Psoas muscle (tissue), 7 donors: ENCODE measurements at regions not wholly inside any gene's neighbourhood (a gene's known extent, or its start where the extent isn't known, plus 50 kb on each side); places are given as distances from the start of the nearest gene placed in this dataset.

Source experiments
- ATAC-seq, 4 donors: fragments of 200-7000 bp; cut with Tn5 transposase; one replicate each; pipeline ENCODE4 v1.9.1; 2020; ENCODE audit warnings: moderate library complexity in 3 of 4, mild to moderate bottlenecking in 2 of 4
- DNase-seq, 2 donors: peaks; one replicate each; pipeline ENCODE4 v3.0.0-alpha.2; 2020
- H3K27ac ChIP-seq: fragments of 200-600 bp; one replicate; pipeline ENCODE4 v1.8.0; 2022
- H3K27me3 ChIP-seq, 3 donors: fragments of 200-600 bp in 1 of 3; one replicate each; pipeline versions ENCODE4 v1.6.1 to v1.8.0; 2013 to 2022; ENCODE audit warnings: low read length in 2 of 3, mild to moderate bottlenecking in 2 of 3, moderate library complexity in 1 of 3; ENCODE audit not compliant: insufficient read depth in 3 of 3
- H3K36me3 ChIP-seq, 2 donors: fragments of 200-600 bp in 1 of 2; one replicate each; pipeline versions ENCODE4 v1.6.1 to v1.8.0; 2013 to 2022; ENCODE audit warnings: low read depth in 1 of 2, mild to moderate bottlenecking in 1 of 2, moderate library complexity in 1 of 2; ENCODE audit not compliant: insufficient read depth in 1 of 2
- H3K4me1 ChIP-seq: fragments of 200-600 bp; one replicate; pipeline ENCODE4 v1.8.0; 2022
- H3K4me3 ChIP-seq: fragments of 200-600 bp; one replicate; pipeline ENCODE4 v1.8.0; 2022; ENCODE audit warnings: mild to moderate bottlenecking
- H3K9me3 ChIP-seq: fragments of 200-600 bp; one replicate; pipeline ENCODE4 v1.8.0; 2022
- WGBS, 3 donors: extraction: QIAGEN DNeasy Blood & Tissue Kit; methylation state at CpG; one replicate each; pipeline versions ENCODE4 v1.1.6 to v1.1.7; 2013; 5-methylcytosine and 5-hydroxymethylcytosine counted together
- intact Hi-C, 2 donors: fragments of 100-400 bp; cut with DNase I; formaldehyde crosslinking; loops; one replicate each; pipeline versions ENCODE4 v1.11.0 to v1.14.2; 2022
- TF ChIP-seq, protein P1 (sequence below): fragments of 200-600 bp; IDR thresholded peaks from one replicate; pipeline ENCODE4 v1.8.0; 2022; ENCODE audit warnings: antibody characterized with exemption
- donor health status: healthy with polysubstance abuse.
- donor health status: DM: no; HTN: no; CAD: no; lungs with moderate emphysema.
- donor health status: Bipolar disorder and iron deficiency.
- donor health status: healthy.
- donor health status: DM: yes; HTN: yes; CAD: no.
- donor health status: DM: no; HTN: no; CAD: no.
- donor health status: DM: yes; HTN: yes; CAD: no.

GRCh38 chr9:126151031-126151685 is 175.5 kb upstream of the MVB12B start:
- TF ChIP-seq, protein P1, sequence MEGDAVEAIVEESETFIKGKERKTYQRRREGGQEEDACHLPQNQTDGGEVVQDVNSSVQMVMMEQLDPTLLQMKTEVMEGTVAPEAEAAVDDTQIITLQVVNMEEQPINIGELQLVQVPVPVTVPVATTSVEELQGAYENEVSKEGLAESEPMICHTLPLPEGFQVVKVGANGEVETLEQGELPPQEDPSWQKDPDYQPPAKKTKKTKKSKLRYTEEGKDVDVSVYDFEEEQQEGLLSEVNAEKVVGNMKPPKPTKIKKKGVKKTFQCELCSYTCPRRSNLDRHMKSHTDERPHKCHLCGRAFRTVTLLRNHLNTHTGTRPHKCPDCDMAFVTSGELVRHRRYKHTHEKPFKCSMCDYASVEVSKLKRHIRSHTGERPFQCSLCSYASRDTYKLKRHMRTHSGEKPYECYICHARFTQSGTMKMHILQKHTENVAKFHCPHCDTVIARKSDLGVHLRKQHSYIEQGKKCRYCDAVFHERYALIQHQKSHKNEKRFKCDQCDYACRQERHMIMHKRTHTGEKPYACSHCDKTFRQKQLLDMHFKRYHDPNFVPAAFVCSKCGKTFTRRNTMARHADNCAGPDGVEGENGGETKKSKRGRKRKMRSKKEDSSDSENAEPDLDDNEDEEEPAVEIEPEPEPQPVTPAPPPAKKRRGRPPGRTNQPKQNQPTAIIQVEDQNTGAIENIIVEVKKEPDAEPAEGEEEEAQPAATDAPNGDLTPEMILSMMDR: no peak

DNA sequence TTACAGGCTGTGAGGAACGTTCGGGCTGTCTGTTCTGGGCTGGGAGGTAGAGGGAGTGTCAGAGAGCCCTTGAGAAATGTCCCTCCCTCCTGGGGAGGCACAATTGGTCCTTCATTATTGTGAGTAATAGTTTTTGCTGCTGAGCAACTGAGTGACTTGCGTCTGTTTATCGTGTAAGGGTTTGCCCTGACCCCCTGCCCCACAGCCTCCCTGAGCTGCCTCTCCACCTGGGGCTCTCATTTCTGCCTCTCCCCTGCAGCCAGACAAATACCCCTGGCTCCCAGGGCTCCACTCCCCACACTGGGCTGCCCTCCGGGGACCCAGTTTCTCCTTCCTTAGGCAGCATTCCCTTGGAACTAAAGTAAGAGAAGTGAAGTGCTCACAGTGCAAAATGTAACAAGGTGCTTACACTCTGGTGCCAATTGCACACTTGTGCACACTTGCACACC is 174.9 kb upstream of the MVB12B start:
- DNase-seq (no peak), ATAC-seq (no peak)
- TF ChIP-seq, protein P1: no peak

More at GRCh38 chr9:126151031-126151685, 175.5 kb upstream of the MVB12B start:
- H3K4me3 ChIP-seq: no peak overlapping the region
- DNase-seq: no peak
- H3K36me3 ChIP-seq: no peaks in the 10 kb centered on the region
- intact Hi-C loops: no loop called here
- no peaks in the 10 kb centered on the region for H3K9me3 ChIP-seq
- no peak for ATAC-seq
- no peak overlapping the region for H3K27ac ChIP-seq
- H3K4me1 ChIP-seq: no peaks in the 10 kb centered on the region
- WGBS, 3 donors: 54 to 56% (median 54%) methylated on average over 14 of the region's 14 CpGs
- peaks cover 0 to 40% (median 13%) of the 10 kb centered on the region in 3 donors for H3K27me3 ChIP-seq

GRCh38 chr9:126152622-126153362 is 173.8 kb upstream of the MVB12B start:
- H3K27me3 ChIP-seq: peaks cover 0 to 37% (median 16%) of the 10 kb centered on the region in 3 donors
- no peaks in the 10 kb centered on the region for H3K36me3 ChIP-seq
- H3K4me1 ChIP-seq: no peaks in the 10 kb centered on the region
- no peak overlapping the region for H3K27ac ChIP-seq
- H3K9me3 ChIP-seq: no peaks in the 10 kb centered on the region
- intact Hi-C loops: no loop called here
- H3K4me3 ChIP-seq: no peak overlapping the region
- DNase-seq (no peak), ATAC-seq (no peak)
- TF ChIP-seq, protein P1: no peak
- WGBS, 3 donors: 56 to 60% (median 58%) methylated on average over 3 of the region's 3 CpGs

More for the DNA sequence above, 174.9 kb upstream of the MVB12B start:
- intact Hi-C loops: no loop called here
- no peaks in the 10 kb centered on the region for H3K36me3 ChIP-seq
- H3K9me3 ChIP-seq: no peaks in the 10 kb centered on the region
- no peak overlapping the region for H3K27ac ChIP-seq
- H3K27me3 ChIP-seq: peaks cover 0 to 36% (median 15%) of the 10 kb centered on the region in 3 donors
- 20 to 27% (median 26%) methylated on average over 5 of the region's 5 CpGs for WGBS, 3 donors
- no peaks in the 10 kb centered on the region for H3K4me1 ChIP-seq
- H3K4me3 ChIP-seq: no peak overlapping the region

DNA sequence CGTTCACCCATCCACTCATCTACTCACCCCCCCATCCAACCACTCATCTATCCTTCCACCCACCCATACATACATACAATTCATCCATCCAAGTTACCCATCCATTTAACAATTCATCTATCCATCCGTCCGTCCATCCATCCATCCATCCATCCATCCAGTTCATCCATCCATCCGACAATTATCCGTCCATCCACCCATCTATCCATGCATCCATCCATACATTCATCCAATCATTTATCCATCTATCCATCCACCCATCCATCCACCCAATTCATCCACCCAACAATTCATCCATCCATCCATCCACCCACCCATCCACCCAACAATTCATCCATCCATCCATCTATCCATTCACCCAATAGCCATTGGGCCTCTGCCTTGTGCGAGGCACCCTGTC is 173.2 kb upstream of the MVB12B start:
- H3K9me3 ChIP-seq: no peaks in the 10 kb centered on the region
- H3K27ac ChIP-seq: no peak overlapping the region
- DNase-seq: no peak
- no peak overlapping the region for H3K4me3 ChIP-seq
- no peaks in the 10 kb centered on the region for H3K36me3 ChIP-seq
- WGBS, 3 donors: 70 to 75% (median 74%) methylated on average over 6 of the region's 6 CpGs
- no peaks in the 10 kb centered on the region for H3K4me1 ChIP-seq
- no peak for ATAC-seq
- intact Hi-C loops: no loop called here
- H3K27me3 ChIP-seq: peaks cover 0 to 36% (median 15%) of the 10 kb centered on the region in 3 donors
- TF ChIP-seq, protein P1: no peak
